HG02798 (cell line): ENCODE measurements at regions not wholly inside any gene's neighbourhood (a gene's known extent, or its start where the extent isn't known, plus 50 kb on each side); places are given as distances from the start of the nearest gene placed in this dataset.

Experiments
- ATAC-seq: cut with Tn5 transposase; IDR thresholded peaks from one replicate; pipeline ENCODE4 v1.9.1; 2021; ENCODE audit warnings: mild to moderate bottlenecking; ENCODE audit not compliant: unreplicated experiment, poor library complexity

DNA sequence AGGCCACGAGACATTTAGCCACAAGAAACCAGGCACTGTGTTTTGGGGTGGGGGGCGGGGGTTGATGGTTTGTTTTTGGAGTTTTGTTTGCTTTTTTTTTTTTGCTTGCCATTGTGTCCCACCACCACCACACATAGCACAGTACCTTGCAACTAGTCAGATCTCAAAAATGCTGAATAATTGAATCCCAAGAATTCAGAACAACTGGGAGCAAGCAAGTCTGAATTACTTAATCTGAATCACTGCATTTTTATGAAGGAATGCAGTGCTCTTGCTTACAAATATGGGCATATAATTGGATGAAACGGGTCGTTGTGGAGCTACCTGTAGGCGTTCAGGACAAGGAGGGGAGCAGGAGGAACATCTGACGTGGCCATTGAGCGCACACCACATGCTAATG is 151.5 kb upstream of the CDYL start:
- ATAC-seq: no peak

- ATAC-seq: no peak
These were observed 155.7 kb upstream of the CDYL start for GRCh38 chr6:4620284-4621151.

DNA sequence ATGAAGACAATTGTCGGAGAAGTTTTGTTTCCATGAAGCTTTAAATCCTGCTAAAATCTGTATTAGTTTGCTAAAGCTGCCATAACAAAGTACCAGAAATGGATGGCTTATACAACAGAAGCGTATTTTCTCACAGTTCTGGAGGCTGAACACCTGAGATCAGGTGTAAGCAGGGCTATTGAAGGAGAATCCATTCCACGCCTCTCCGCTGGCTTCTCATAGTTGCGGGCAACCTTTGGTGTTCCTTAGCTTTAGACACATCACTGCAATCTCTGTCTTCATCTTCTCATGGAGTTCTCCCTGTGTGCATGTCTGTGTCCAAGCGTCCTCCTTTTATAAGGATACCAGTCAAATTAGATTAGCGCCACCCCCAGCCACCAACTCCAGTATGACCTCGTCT is 159.9 kb upstream of the CDYL start:
- ATAC-seq: no peak

DNA sequence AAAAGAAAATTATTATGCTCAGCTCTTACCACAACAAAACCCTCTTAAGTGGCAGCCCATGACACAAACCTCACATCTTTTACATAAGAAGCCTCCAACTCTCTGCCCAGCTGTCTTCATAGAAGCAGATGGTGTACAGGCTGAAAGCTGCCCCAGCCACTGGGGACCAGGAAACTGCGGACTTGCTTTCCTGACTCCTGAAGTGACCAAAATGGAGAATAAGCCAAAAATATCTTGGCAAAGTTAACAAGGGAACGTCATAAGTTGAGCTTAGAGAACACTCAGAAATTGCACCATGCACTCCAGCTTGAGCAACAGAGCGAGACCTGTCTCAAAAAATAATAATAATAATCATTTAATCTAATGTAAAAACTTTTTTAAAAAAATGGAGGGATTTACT is 160.3 kb upstream of the CDYL start:
- no peak for ATAC-seq

- no peak for ATAC-seq
These were observed 161.0 kb upstream of the CDYL start for GRCh38 chr6:4615231-4615630.

GRCh38 chr6:4614637-4615036 is 161.6 kb upstream of the CDYL start:
- ATAC-seq: no peak

- ATAC-seq: no peak
These were observed 162.4 kb upstream of the CDYL start for GRCh38 chr6:4613795-4614194.

GRCh38 chr6:4613381-4613780 is 162.8 kb upstream of the CDYL start:
- ATAC-seq: no peak

DNA sequence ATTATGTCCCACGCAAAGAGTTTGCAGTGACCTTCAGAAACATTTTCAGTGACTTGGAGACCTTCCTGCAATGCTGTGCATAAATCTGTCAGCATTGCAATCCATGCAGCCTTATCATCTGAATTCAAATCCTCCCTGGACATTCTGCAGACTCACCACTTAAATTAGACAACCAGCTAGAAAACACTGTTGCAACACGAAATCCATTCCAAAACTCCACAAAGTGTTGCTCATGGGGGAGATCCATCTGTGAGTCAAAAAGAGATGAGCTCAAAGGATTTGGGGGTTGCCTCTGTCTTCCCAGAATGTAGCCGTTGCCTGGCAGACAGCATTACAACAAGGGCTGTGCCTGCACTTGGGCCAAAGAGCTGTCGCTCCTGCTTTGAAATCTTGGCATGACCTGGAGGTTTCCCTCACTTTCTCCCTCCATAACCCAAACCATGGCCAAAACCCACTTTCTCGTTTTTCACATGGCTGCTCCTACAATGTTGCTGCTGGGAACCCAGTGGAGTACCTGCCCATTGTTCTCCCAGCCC is 163.5 kb upstream of the CDYL start:
- ATAC-seq: no peak

GRCh38 chr6:4611429-4612129 is 164.6 kb upstream of the CDYL start:
- no peak for ATAC-seq

- ATAC-seq: no peak
These were observed 165.9 kb upstream of the CDYL start for GRCh38 chr6:4610256-4610655.

DNA sequence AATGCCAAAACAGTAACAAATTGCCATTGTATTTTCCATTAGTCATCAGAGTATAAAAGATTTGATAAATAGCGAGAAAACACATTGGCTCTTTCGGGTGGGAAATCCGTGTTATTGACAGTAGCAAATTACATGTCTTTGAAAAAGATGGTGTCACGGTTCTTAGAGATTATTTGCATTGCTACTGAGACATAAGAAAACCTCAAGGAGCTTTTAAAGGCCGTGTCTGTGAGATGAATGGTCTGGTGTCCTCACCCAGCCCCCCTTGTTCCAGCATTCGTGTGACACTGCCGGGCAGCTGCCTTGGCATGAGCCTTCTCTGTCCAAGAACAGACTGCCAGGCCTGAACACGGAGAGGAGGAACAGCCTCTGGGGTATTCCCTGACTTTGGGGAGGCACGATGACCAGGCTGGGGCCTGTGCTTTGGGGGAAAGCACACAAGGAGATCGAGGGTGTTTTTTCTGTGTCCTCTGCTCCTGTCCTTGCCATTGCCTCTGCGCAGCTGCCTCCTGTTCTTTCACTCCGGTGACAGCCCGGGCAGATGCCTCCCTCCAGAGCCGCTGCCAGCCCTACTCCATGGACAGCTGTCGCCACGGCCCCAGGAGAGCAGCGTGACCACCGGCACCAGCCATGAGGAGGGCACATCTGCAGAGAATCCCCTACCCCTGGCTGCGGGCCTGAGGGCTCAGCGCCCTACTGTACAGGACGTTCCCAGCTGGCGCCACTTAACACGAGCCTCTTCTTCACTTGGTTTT is 167.7 kb upstream of the CDYL start:
- no peak for ATAC-seq

- no peak for ATAC-seq
These were observed 168.4 kb upstream of the CDYL start for GRCh38 chr6:4607793-4608192.

- ATAC-seq: no peak
These were observed 169.1 kb upstream of the CDYL start for GRCh38 chr6:4606821-4607704.

- ATAC-seq: no peak
These were observed 170.2 kb upstream of the CDYL start for GRCh38 chr6:4606016-4606415.

DNA sequence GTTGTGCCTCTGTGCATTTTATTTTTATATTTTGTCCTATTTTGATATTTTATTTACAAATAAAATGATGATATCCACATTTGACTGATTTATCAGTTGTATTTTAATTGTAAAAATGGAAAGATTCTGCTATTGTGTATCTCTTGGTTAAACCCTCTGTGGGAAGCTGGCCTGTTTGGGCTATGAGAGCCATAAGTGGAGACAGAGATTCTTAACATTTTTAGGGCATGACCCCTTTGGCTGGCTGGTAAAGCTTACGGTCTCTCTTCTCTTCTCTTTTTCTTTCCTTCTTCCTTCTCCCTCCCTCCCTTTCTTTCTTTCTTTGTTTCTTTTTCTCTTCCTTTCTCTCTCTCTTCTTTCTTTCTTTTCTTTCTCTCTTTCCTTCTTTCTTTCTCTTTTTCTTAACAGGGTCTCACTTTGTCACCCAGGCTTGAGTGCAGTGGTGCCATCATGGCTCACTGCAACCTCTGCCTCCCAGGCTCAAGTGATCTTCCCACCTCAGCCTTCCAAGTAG is 172.3 kb upstream of the CDYL start:
- ATAC-seq: no peak

GRCh38 chr6:4603291-4603690 is 172.9 kb upstream of the CDYL start:
- ATAC-seq: no peak

GRCh38 chr6:4599924-4600323 is 176.3 kb upstream of the CDYL start:
- no peak for ATAC-seq

DNA sequence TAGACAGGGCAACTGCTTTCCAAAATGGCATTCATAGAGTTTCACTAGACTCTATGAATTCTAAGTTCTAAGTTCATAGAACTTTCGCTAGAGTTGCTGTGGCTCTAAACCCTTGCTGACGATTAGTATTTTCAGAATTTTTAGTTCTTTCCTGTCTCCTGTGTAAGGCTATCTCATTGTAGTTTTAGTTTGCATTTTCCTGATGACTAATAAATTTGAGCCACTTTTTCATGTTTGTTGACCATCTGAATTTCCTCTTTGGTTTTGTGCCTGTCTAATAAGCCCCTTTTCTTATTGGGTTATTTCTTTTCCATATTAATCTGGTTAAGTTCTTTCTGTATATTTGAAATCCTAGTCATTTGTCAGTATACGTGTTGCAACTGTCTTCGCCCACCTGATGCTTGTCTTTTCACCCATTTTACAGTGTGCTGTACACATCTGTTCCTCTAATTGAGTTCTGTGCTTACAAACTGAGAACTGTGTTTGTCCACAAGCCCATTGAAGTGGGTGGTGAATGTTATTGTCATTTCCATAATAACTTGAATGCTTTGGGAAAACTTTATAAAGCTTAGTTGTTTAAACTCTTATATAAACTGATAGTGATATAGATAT is 177.7 kb upstream of the CDYL start:
- no peak for ATAC-seq
